Thoracic aorta (tissue), 2 donors: ENCODE measurements at regions not wholly inside any gene's neighbourhood (a gene's known extent, or its start where the extent isn't known, plus 50 kb on each side); places are given as distances from the start of the nearest gene placed in this dataset.

Experiments used
- ATAC-seq: fragments of 150-250 bp; one replicate; pipeline ENCODE4 v1.8.0; 2017; ENCODE audit warnings: low read depth; ENCODE audit not compliant: insufficient number of reproducible peaks, low FRiP score
- DNase-seq: peaks from one replicate; pipeline ENCODE4 v3.0.0-alpha.2; 2020; ENCODE audit warnings: low spot score
- H3K27ac ChIP-seq, 2 donors: fragments of 200-600 bp; sonication (generic); 1 replicate in 1 of 2; 2 replicates in 1 of 2; pipeline ENCODE4 v1.5.1; 2016; ENCODE audit warnings: mild to moderate bottlenecking in 2 of 2, moderate library complexity in 2 of 2
- H3K27me3 ChIP-seq: fragments of 200-600 bp; sonication (generic); replicated peaks from 2 replicates; pipeline ENCODE4 v1.6.0; 2016; ENCODE audit warnings: mild to moderate bottlenecking; ENCODE audit not compliant: insufficient read depth
- H3K36me3 ChIP-seq: fragments of 200-600 bp; sonication (generic); one replicate; pipeline ENCODE4 v1.5.1; 2016
- H3K4me1 ChIP-seq, 2 donors: fragments of 200-600 bp; sonication (generic); 1 replicate in 1 of 2; 2 replicates in 1 of 2; pipeline versions ENCODE4 v1.5.1 to v1.6.0; 2016; ENCODE audit warnings: low read depth in 2 of 2, mild to moderate bottlenecking in 1 of 2; ENCODE audit not compliant: control insufficient read depth in 1 of 2
- H3K4me3 ChIP-seq: fragments of 200-600 bp; sonication (generic); 2 replicates; pipeline ENCODE4 v1.5.1; 2016; ENCODE audit warnings: mild to moderate bottlenecking
- H3K9me3 ChIP-seq: fragments of 200-600 bp; sonication (generic); 2 replicates; pipeline ENCODE4 v1.5.1; 2016
- CTCF ChIP-seq: fragments of 200-600 bp; sonication (generic); IDR thresholded peaks from one replicate; pipeline ENCODE4 v1.5.1; 2019; ENCODE audit warnings: antibody characterized with exemption

- Histone ChIP-seq H3K27ac (no peak overlapping the region), H3K4me1 (peaks cover 13 to 32% of the 10 kb centered on the region in 2 donors), H3K4me3 (no peak overlapping the region), H3K36me3 (no peaks in the 10 kb centered on the region), H3K27me3 (no peaks in the 10 kb centered on the region), H3K9me3 (no peaks in the 10 kb centered on the region)
- DNase-seq: no peak
- TF ChIP-seq CTCF: no peak
- no peak for ATAC-seq
Measured at GRCh38 chr17:77824780-77825280, 133.7 kb upstream of the TNRC6C start.

GRCh38 chr17:77825621-77826020, 132.9 kb upstream of the TNRC6C start:
- no peak overlapping the region for H3K4me3 ChIP-seq
- no peaks in the 10 kb centered on the region for H3K9me3 ChIP-seq
- TF ChIP-seq CTCF: no peak
- H3K36me3 ChIP-seq: no peaks in the 10 kb centered on the region
- H3K27me3 ChIP-seq: no peaks in the 10 kb centered on the region
- peaks cover 18 to 40% of the 10 kb centered on the region in 2 donors for H3K4me1 ChIP-seq
- H3K27ac ChIP-seq: no peak overlapping the region
- no peak for ATAC-seq
- no peak for DNase-seq

GRCh38 chr17:77826132-77826873, 132.2 kb upstream of the TNRC6C start:
- H3K4me3 ChIP-seq: no peak overlapping the region

GRCh38 chr17:77827039-77827438, 131.5 kb upstream of the TNRC6C start:
- no peak for DNase-seq
- Histone ChIP-seq H3K27ac (no peak overlapping the region), H3K27me3 (no peaks in the 10 kb centered on the region), H3K36me3 (no peaks in the 10 kb centered on the region), H3K4me3 (no peak overlapping the region), H3K9me3 (no peaks in the 10 kb centered on the region), H3K4me1 (peaks cover 31 to 54% of the 10 kb centered on the region in 2 donors)
- TF ChIP-seq CTCF: no peak
- no peak for ATAC-seq

More at GRCh38 chr17:77826132-77826873, 132.2 kb upstream of the TNRC6C start:
- Histone ChIP-seq H3K27ac (no peak overlapping the region), H3K27me3 (no peaks in the 10 kb centered on the region), H3K9me3 (no peaks in the 10 kb centered on the region), H3K36me3 (no peaks in the 10 kb centered on the region), H3K4me1 (peaks cover 25 to 47% of the 10 kb centered on the region in 2 donors)
- TF ChIP-seq CTCF: no peak
- no peak for DNase-seq
- no peak for ATAC-seq

GRCh38 chr17:77827511-77827910, 131.0 kb upstream of the TNRC6C start:
- H3K4me3 ChIP-seq: no peak overlapping the region
- H3K9me3 ChIP-seq: no peaks in the 10 kb centered on the region
- DNase-seq (no peak), ATAC-seq (no peak)
- H3K4me1 ChIP-seq: peaks cover 32 to 56% of the 10 kb centered on the region in 2 donors
- no peak overlapping the region for H3K27ac ChIP-seq
- H3K27me3 ChIP-seq: no peaks in the 10 kb centered on the region
- TF ChIP-seq CTCF: no peak
- H3K36me3 ChIP-seq: no peaks in the 10 kb centered on the region
